Colonic mucosa (tissue), 4 donors: ENCODE measurements at regions not wholly inside any gene's neighbourhood (a gene's known extent, or its start where the extent isn't known, plus 50 kb on each side); places are given as distances from the start of the nearest gene placed in this dataset.

ENCODE experiments used
- DNase-seq: peaks from one replicate; pipeline ENCODE4 v3.0.0-alpha.2; 2020
- H3K27ac ChIP-seq: fragments of 200-600 bp; one replicate; pipeline ENCODE4 v1.8.0; 2021
- H3K27me3 ChIP-seq: fragments of 200-600 bp; one replicate; pipeline ENCODE4 v1.8.0; 2021
- H3K36me3 ChIP-seq: fragments of 200-600 bp; one replicate; pipeline ENCODE4 v1.8.0; 2021
- H3K4me1 ChIP-seq: fragments of 200-600 bp; one replicate; pipeline ENCODE4 v1.8.0; 2021; ENCODE audit warnings: mild to moderate bottlenecking
- H3K4me3 ChIP-seq: fragments of 200-600 bp; one replicate; pipeline ENCODE4 v1.8.0; 2021
- H3K9ac ChIP-seq, 2 donors: one replicate each; pipeline ENCODE4 v1.7.0; 2013; ENCODE audit warnings: control low read depth in 2 of 2, low read depth in 2 of 2, low read length in 2 of 2
- H3K9me3 ChIP-seq: fragments of 200-600 bp; one replicate; pipeline ENCODE4 v1.8.0; 2021
- CTCF ChIP-seq: fragments of 200-600 bp; IDR thresholded peaks from one replicate; pipeline ENCODE4 v1.8.0; 2022; ENCODE audit warnings: antibody characterized with exemption, mild to moderate bottlenecking
- intact Hi-C: fragments of 100-400 bp; cut with DNase I; formaldehyde crosslinking; loops from one replicate; pipeline ENCODE4 v1.14.1; 2022
- donor health status: healthy.
- donor health status: DM: no; HTN: no; CAD: no.
- donor health status: DM: no; HTN: no; CAD: no.

GRCh38 chr3:40800343-40800742 lies 275.6 kb downstream of the ZNF621 start:
- no peaks in the 10 kb centered on the region for H3K36me3 ChIP-seq
- intact Hi-C loops, result no loop called here
- H3K27ac ChIP-seq, result no peak overlapping the region
- H3K27me3 ChIP-seq, result no peaks in the 10 kb centered on the region
- no peak overlapping the region for H3K4me3 ChIP-seq
- no peak for TF ChIP-seq CTCF
- no peak for DNase-seq
- no peaks in the 10 kb centered on the region for H3K9me3 ChIP-seq
- no peak overlapping the region for H3K9ac ChIP-seq
- H3K4me1 ChIP-seq, result no peaks in the 10 kb centered on the region

- no peaks in the 10 kb centered on the region for H3K27me3 ChIP-seq
Measured at GRCh38 chr3:40801284-40801741, 276.6 kb downstream of the ZNF621 start.

GRCh38 chr3:40803311-40803710 lies 278.6 kb downstream of the ZNF621 start:
- Histone ChIP-seq H3K9me3 (no peaks in the 10 kb centered on the region), H3K27ac (no peak overlapping the region), H3K36me3 (no peaks in the 10 kb centered on the region), H3K9ac (no peak overlapping the region), H3K27me3 (no peaks in the 10 kb centered on the region), H3K4me3 (no peak overlapping the region), H3K4me1 (no peaks in the 10 kb centered on the region)
- no peak for DNase-seq
- no peak for TF ChIP-seq CTCF
- intact Hi-C loops, result no loop called here

More at GRCh38 chr3:40801284-40801741, 276.6 kb downstream of the ZNF621 start:
- intact Hi-C loops, result no loop called here
- no peaks in the 10 kb centered on the region for H3K4me1 ChIP-seq
- no peak for DNase-seq
- no peaks in the 10 kb centered on the region for H3K36me3 ChIP-seq
- H3K27ac ChIP-seq, result no peak overlapping the region
- H3K9me3 ChIP-seq, result no peaks in the 10 kb centered on the region
- H3K4me3 ChIP-seq, result no peak overlapping the region
- no peak for TF ChIP-seq CTCF
- no peak overlapping the region for H3K9ac ChIP-seq

- no peak overlapping the region for H3K4me3 ChIP-seq
- no peaks in the 10 kb centered on the region for H3K36me3 ChIP-seq
- H3K4me1 ChIP-seq, result no peaks in the 10 kb centered on the region
- no peak overlapping the region for H3K9ac ChIP-seq
- no peaks in the 10 kb centered on the region for H3K27me3 ChIP-seq
- DNase-seq, result no peak
- no peaks in the 10 kb centered on the region for H3K9me3 ChIP-seq
- no peak for TF ChIP-seq CTCF
- no peak overlapping the region for H3K27ac ChIP-seq
- intact Hi-C loops, result no loop called here
Measured at GRCh38 chr3:40805456-40805855, 280.7 kb downstream of the ZNF621 start.

GRCh38 chr3:40810813-40811212 lies 286.1 kb downstream of the ZNF621 start:
- TF ChIP-seq CTCF, result no peak
- H3K27me3 ChIP-seq, result no peaks in the 10 kb centered on the region
- no peak overlapping the region for H3K4me3 ChIP-seq
- DNase-seq, result no peak
- H3K9ac ChIP-seq, result no peak overlapping the region
- intact Hi-C loops, result no loop called here
- H3K27ac ChIP-seq, result no peak overlapping the region
- no peaks in the 10 kb centered on the region for H3K36me3 ChIP-seq
- H3K4me1 ChIP-seq, result no peaks in the 10 kb centered on the region
- no peaks in the 10 kb centered on the region for H3K9me3 ChIP-seq

GRCh38 chr3:40817017-40817416 lies 292.3 kb downstream of the ZNF621 start:
- Histone ChIP-seq H3K9me3 (no peaks in the 10 kb centered on the region), H3K27me3 (no peaks in the 10 kb centered on the region), H3K27ac (no peak overlapping the region), H3K4me1 (no peaks in the 10 kb centered on the region), H3K4me3 (no peak overlapping the region), H3K9ac (no peak overlapping the region), H3K36me3 (no peaks in the 10 kb centered on the region)
- intact Hi-C loops, result no loop called here
- DNase-seq, result no peak
- no peak for TF ChIP-seq CTCF
